Central memory CD8-positive, alpha-beta T cell (primary cell): ENCODE measurements at regions not wholly inside any gene's neighbourhood (a gene's known extent, or its start where the extent isn't known, plus 50 kb on each side); places are given as distances from the start of the nearest gene placed in this dataset.
A peak's percentile ranks its signal among the peaks of the same experiment; 100 is the strongest.
"Not testable (repeated sequence)": the region's sequence is repeated elsewhere in the genome, so short reads cannot be mapped to it uniquely, and the experiment has no call there.

ENCODE experiments used
- ATAC-seq: fragments of 150-1000 bp; cut with Tn5 transposase; replicated peaks from 2 replicates; pipeline ENCODE4 v1.10.0; 2022; ENCODE audit warnings: mild to moderate bottlenecking, moderate FRiP score, moderate number of reproducible peaks; ENCODE audit not compliant: poor library complexity, severe bottlenecking; ENCODE audit errors: extremely low read depth
- DNase-seq, 2 donors: peaks; one replicate each; pipeline ENCODE4 v3.0.0; 2021; ENCODE audit warnings: low spot score in 2 of 2
- H3K27ac Mint-ChIP-seq: one replicate; pipeline ENCODE4 v1.8.0; 2022; ENCODE audit warnings: low read depth, mild to moderate bottlenecking, moderate library complexity, mixed read lengths
- H3K27me3 Mint-ChIP-seq: one replicate; pipeline ENCODE4 v1.8.0; 2022; ENCODE audit warnings: mixed read lengths
- H3K36me3 Mint-ChIP-seq: one replicate; pipeline ENCODE4 v1.8.0; 2022; ENCODE audit warnings: mild to moderate bottlenecking, moderate library complexity, mixed read lengths; ENCODE audit not compliant: insufficient read depth
- H3K4me1 Mint-ChIP-seq: one replicate; pipeline ENCODE4 v1.8.0; 2022; ENCODE audit warnings: mixed read lengths
- H3K4me3 Mint-ChIP-seq: one replicate; pipeline ENCODE4 v1.8.0; 2022; ENCODE audit warnings: mild to moderate bottlenecking, moderate library complexity, mixed read lengths
- H3K9me3 Mint-ChIP-seq: one replicate; pipeline ENCODE4 v1.8.0; 2022; ENCODE audit warnings: mixed read lengths

DNA sequence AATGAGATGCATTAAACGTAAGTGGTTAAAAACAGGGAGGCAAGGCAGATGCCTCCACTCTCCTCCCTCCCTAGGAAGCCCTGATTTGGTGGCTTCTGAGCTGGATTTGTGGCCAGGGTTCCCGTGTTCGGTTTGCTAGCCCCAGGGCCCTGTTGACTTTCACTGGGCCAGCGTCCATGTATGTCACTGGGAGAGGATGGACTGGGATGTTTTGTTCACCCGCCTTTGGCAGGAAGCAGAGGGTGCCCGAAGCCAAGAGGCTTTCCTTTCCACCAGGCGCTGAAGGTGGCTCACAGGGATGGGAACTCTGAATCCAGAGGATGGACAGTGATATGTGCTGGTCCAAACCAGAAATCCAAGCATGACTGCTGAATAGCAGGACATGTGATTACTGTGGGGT is 146.6 kb downstream of the CSNK2A3 start:
- Mint-ChIP-seq H3K9me3 (peaks cover 5% of the 10 kb centered on the region), H3K4me1 (no peaks in the 10 kb centered on the region), H3K4me3 (no peak overlapping the region), H3K27ac (no peak overlapping the region), H3K36me3 (peaks cover 1% of the 10 kb centered on the region), H3K27me3 (peaks cover 72% of the 10 kb centered on the region)
- no peak for DNase-seq
- no peak for ATAC-seq

DNA sequence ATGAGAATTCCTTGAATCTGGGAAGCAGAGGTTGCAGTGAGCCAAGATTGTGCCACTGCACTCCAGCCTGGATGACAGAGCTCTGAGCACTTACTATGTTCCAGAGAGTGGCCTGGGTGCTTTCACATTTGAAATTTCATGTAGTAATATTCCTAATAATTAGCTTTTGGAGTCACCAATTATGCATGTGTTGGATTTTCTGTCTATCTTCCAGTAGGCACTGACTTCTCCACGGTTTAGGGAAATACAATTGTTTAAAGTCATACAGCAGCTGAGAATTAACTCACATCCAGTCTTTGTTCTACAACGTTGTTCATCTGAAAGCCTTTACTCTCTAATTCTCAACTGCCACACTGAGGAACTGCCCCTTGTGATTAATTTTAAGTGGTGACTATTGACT is 150.2 kb downstream of the CSNK2A3 start:
- no peak overlapping the region for H3K27ac Mint-ChIP-seq
- H3K36me3 Mint-ChIP-seq = no peaks in the 10 kb centered on the region

DNA sequence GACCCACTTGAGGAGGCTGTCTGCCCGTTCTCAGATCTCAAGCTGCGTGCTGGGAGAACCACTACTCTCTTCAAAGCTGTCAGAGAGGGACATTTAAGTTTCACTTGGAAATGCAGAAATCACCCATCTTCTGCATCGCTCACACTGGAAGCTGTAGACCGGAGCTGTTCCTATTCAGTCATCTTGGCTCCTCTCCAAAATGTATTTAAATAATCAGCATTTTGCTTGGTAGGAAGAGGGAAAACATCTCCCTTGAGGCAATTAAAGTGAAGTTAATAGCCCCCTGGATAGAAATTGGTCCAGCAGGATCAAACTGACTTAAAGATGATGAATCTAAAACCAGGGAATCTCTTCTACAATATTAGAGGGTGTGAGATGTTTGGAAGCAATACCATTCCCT is 151.7 kb downstream of the CSNK2A3 start:
- DNase-seq, ATAC-seq, H3K4me3 Mint-ChIP-seq, H3K4me1 Mint-ChIP-seq, H3K36me3 Mint-ChIP-seq, H3K9me3 Mint-ChIP-seq, H3K27ac Mint-ChIP-seq: not testable (repeated sequence)
- peaks cover 58% of the 10 kb centered on the region for H3K27me3 Mint-ChIP-seq

More for the DNA sequence above, 150.2 kb downstream of the CSNK2A3 start:
- DNase-seq (no peak), ATAC-seq (no peak)
- Mint-ChIP-seq H3K4me1 (no peaks in the 10 kb centered on the region), H3K4me3 (no peak overlapping the region), H3K9me3 (peaks cover 5% of the 10 kb centered on the region), H3K27me3 (peaks cover 65% of the 10 kb centered on the region)

DNA sequence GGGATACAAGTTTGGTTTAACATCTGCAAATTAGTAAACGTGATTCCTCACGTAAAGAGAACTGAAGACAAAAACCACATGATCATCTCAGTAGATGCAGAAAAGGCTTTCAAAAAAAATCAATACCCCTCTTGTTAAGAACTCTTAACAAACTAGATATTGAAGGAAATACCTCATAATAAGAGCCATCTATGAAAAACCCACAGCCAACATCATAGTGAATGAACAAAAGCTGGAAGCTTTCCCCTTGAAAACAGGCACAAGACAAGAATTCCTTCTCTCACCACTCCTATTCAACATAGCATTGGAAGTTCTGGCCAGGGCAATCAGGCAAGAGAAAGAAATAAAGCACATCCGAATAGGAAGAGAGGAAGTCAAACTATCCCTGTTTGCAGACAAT is 160.5 kb downstream of the CSNK2A3 start:
- DNase-seq = no peak
- Mint-ChIP-seq H3K27ac (no peak overlapping the region), H3K4me1 (no peaks in the 10 kb centered on the region), H3K36me3 (no peaks in the 10 kb centered on the region), H3K27me3 (peaks cover 27% of the 10 kb centered on the region), H3K4me3 (no peak overlapping the region), H3K9me3 (peaks cover 15% of the 10 kb centered on the region)
- ATAC-seq = no peak

DNA sequence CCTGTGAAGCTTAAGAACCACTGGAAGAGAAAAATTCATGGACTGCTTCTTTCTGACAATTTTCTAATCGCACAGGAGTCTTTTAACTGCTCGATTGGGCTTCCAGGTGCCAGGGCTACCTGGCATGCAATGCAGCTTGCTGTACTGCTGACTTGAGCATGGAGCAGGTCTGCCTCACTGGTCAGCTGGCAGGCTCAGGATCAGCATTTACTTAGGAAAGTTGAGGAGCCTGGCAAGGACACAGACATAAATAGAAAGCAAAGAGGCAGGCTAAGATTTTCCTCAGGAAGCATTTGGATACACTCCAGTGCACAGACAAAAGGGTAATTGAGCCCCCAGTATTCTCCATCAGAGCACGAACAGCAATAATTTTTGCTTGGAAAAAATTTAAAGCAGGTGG is 163.5 kb downstream of the CSNK2A3 start:
- Mint-ChIP-seq H3K4me3 (no peak overlapping the region), H3K27ac (no peak overlapping the region), H3K4me1 (no peaks in the 10 kb centered on the region), H3K27me3 (peaks cover 27% of the 10 kb centered on the region), H3K9me3 (peaks cover 15% of the 10 kb centered on the region), H3K36me3 (no peaks in the 10 kb centered on the region)
- ATAC-seq (no peak), DNase-seq (no peak)

DNA sequence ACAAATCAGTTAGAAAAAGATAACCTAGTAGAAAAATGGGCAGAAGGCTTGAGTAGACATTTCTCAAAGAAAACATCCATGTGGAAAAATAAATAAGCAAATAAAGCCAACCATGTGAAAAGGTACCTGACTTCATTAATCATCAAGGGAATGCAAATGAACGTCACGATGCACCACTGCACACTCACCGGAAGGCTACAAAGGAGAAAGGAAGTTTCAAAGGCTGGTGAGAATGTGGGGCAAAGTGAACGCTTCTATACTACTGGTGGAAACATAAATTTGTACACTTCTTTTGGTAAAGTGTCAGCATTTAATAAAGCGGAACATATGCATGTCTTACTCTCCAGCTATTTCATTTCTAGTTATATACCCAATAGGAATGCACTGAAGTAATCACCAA is 166.8 kb downstream of the CSNK2A3 start:
- H3K36me3 Mint-ChIP-seq = peaks cover 3% of the 10 kb centered on the region
- ATAC-seq (no peak), DNase-seq (no peak)
- no peaks in the 10 kb centered on the region for H3K4me1 Mint-ChIP-seq
- H3K27me3 Mint-ChIP-seq = peaks cover 39% of the 10 kb centered on the region
- no peak overlapping the region for H3K4me3 Mint-ChIP-seq
- H3K9me3 Mint-ChIP-seq = peaks cover 7% of the 10 kb centered on the region
- no peak overlapping the region for H3K27ac Mint-ChIP-seq

DNA sequence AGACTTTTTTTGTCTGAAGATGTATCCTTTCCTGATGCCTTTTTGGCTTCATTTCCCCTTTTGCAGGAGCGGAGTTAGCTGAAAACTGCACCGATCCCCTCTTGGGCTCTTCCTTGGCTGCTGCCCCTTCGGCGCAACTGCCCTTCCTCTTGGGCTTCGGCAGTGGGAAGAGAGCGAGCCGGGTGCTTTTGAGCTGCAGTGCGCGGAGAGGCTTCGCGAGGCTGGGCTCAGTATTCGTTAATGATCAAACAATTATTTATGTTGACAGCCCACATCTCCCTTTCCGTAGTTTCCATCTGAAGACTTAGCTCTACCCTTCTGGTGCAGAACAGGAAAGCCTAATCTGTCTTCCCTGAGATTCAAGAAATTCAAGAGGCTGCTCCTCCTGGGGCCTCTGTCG is 170.8 kb downstream of the CSNK2A3 start:
- no peak overlapping the region for H3K4me3 Mint-ChIP-seq
- H3K9me3 Mint-ChIP-seq = no peaks in the 10 kb centered on the region
- H3K27me3 Mint-ChIP-seq = peaks cover 34% of the 10 kb centered on the region
- no peak overlapping the region for H3K27ac Mint-ChIP-seq
- H3K36me3 Mint-ChIP-seq = peaks cover 3% of the 10 kb centered on the region
- H3K4me1 Mint-ChIP-seq = no peaks in the 10 kb centered on the region
- DNase-seq (no peak), ATAC-seq (no peak)

DNA sequence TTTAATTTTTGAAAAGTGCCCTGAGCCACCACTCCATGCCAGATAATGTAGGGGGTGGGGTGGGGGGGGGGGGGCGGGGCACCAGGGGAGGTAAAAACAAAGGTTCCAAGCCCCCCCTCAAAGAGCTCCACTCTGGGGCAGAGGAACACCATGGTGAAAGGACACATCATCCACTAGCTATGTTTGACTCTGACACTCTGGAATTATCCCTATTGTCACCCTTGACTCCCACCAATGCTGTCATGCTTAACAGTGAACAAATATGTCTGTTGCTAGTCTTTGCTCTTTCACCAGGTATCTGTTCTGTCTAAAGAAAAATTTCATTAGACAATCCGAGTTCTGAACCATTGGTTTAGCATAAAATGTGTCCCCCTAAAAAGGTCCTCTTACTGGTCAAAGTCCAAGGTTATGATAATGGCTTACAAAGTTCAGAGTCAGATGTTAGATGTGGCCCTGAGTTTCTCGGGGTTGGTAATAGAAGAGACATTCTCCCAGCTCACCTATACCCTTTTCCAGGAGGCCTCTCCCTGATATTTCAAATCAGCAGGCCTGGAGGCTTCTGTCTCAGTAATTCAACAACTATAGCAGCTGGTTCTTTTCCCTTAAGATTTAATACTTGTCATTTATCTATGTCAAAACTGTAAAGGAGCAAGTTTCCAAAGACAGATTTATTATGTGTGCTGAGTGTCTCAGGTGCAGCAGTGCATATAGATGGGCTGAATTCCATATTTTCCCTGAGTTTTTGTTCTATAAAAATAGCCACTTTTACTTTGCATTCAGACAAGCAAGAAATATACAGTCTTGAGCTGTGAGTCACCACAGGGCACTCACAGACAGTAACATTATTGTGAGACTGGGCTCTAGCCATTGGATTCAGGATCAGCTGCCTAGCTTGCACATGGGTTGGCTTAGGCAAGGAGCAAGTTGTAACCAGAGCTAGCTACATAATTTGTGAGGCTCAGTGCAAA is 174.1 kb downstream of the CSNK2A3 start:
- ATAC-seq (no peak), DNase-seq (no peak)
- Mint-ChIP-seq H3K27ac (no peak overlapping the region), H3K36me3 (peaks cover 3% of the 10 kb centered on the region), H3K4me3 (no peak overlapping the region), H3K9me3 (no peaks in the 10 kb centered on the region), H3K4me1 (peaks cover under 1% of the 10 kb centered on the region), H3K27me3 (peaks cover 48% of the 10 kb centered on the region)

DNA sequence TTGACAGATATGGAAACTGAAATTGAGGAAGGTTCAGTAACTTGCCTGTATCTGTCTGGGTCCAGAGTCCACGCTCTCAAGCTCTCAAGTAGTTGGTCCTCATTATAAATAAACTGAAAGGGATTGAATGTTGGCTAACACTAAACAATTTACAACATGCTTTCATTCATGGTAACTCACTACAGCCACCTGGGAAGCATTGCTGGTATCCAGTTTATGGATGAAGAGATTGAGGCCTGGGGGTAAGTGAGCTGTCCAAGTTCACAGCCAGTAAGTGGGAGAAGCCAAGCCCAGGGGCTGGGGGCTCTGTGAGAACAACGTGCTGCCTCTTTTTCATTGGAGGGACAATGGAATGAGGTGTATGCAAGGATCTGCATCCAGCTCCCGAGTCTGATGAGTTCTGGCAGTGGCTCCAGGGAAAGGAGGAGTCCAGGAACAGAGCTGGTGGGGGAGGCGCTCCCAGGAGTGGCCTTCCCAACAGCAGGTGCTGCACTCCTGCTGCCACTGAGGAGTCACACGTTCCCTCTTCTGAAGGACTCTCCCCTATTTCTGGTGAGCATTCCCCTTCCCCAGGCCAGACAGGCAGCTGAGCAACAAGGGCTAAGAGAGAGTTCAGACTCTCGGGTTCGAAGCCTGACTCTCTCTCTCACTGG is 175.8 kb downstream of the CSNK2A3 start:
- DNase-seq = no peak
- no peak overlapping the region for H3K27ac Mint-ChIP-seq

DNA sequence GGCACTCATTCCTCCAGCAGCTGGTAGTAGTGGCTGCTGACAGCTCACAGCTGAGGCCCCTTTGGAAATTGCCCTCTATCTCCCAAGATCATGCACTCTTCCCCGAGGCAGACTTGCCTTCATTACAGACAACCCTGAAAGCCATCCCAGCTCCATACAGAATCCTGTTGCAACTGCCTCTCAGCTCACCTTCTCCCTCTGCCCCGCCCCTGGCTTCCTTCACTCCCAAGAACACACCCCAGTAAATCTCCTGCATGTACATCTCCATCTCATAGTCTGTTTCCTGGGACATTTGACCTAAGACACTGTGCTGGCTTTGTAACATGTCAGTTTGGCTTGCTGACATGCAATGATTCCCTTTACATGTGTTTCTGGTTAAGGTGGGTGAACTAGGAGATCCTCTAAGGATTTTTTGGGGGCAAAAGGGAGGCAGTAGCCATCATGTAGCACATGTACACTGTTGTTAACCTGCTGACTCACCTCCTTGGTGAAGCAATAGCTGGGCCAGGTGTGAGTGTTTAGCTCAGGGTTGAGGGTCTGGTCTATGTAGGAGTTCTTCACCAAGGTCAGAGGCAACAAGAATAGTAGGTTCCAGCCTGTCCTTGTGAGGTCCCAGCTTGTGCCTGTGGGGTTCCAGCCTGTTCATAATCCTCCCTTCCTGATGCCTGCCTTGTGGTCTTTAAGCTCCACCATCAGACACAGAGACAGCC is 179.6 kb downstream of the CSNK2A3 start:
- H3K9me3 Mint-ChIP-seq = no peaks in the 10 kb centered on the region
- DNase-seq (no peak), ATAC-seq (no peak)
- H3K27ac Mint-ChIP-seq = no peak overlapping the region
- H3K27me3 Mint-ChIP-seq = peaks cover 15% of the 10 kb centered on the region
- H3K4me3 Mint-ChIP-seq = no peak overlapping the region
- peaks cover 32% of the 10 kb centered on the region for H3K4me1 Mint-ChIP-seq
- H3K36me3 Mint-ChIP-seq = peaks cover 5% of the 10 kb centered on the region

More for the DNA sequence above, 175.8 kb downstream of the CSNK2A3 start:
- Mint-ChIP-seq H3K9me3 (no peaks in the 10 kb centered on the region), H3K27me3 (peaks cover 34% of the 10 kb centered on the region), H3K4me1 (peaks cover 17% of the 10 kb centered on the region), H3K4me3 (no peak overlapping the region), H3K36me3 (no peaks in the 10 kb centered on the region)
- no peak for ATAC-seq

DNA sequence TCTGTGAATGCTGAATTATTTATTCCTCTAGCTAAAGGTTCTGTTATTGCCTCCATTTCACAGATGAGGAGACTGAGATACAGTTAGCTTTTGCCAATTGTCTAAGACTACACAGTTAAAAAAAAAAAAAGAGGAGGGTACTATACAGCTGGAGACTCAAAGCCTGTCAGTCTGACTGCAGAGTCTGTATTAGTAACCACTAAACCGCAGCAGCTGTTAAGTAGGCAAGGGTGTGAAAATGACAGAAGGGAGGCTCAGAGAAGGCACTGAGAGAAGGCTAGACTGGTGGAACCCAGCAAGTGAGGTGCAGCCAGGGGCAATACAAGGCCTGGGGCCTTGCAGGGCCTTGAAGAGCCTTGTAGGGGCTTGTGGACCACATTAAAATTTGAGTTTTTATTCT is 181.2 kb downstream of the CSNK2A3 start:
- Mint-ChIP-seq H3K27ac (peak overlapping the region; percentile 90), H3K36me3 (peaks cover 5% of the 10 kb centered on the region), H3K4me1 (peaks cover 32% of the 10 kb centered on the region), H3K4me3 (no peak overlapping the region), H3K9me3 (no peaks in the 10 kb centered on the region), H3K27me3 (peaks cover 20% of the 10 kb centered on the region)
- peak; percentile 99 for ATAC-seq
- peak in 1 of 2 donors; percentile 60 for DNase-seq

DNA sequence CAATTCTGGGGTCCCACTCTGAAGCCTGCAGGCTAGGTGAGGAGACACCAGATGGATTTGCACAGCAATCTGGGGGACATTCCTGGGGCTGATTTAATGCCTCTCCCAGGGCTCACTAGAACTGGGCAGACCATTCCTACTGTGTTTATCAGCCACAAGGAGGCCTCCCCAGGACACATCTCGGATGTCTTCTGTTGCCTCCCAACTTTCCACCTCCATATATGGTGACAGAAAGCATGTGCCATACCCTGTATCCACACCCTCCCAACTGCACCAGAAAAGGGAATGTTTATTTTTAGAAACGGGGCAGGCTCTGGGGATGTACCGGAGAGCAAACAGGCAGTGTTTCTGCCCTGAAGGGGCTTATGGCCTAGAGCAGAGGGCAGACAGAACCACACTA is 181.8 kb downstream of the CSNK2A3 start:
- ATAC-seq (no peak), DNase-seq (no peak)
- H3K9me3 Mint-ChIP-seq = no peaks in the 10 kb centered on the region
- peaks cover 16% of the 10 kb centered on the region for H3K27me3 Mint-ChIP-seq
- H3K27ac Mint-ChIP-seq = peak overlapping the region; percentile 90
- H3K4me1 Mint-ChIP-seq = peaks cover 32% of the 10 kb centered on the region
- H3K4me3 Mint-ChIP-seq = no peak overlapping the region
- peaks cover 5% of the 10 kb centered on the region for H3K36me3 Mint-ChIP-seq
